Adrenal gland (tissue), 9 donors: ENCODE measurements at regions not wholly inside any gene's neighbourhood (a gene's known extent, or its start where the extent isn't known, plus 50 kb on each side); places are given as distances from the start of the nearest gene placed in this dataset.
A peak's percentile ranks its signal among the peaks of the same experiment; 100 is the strongest.

Experiments used
- DNase-seq, 7 donors: peaks; one replicate each; pipeline ENCODE4 v3.0.0-alpha.2; 2019 to 2020
- H3K27ac ChIP-seq, 5 donors: fragments of 200-600 bp; sonication (generic) in 4 of 5; 1 replicate in 3 of 5; 2 replicates in 2 of 5; pipeline versions ENCODE4 v1.5.1 to v1.8.0; 2016 to 2020; ENCODE audit warnings: mild to moderate bottlenecking in 1 of 5
- H3K27me3 ChIP-seq: fragments of 200-600 bp; 2 replicates; pipeline ENCODE4 v1.8.0; 2021
- H3K36me3 ChIP-seq, 2 donors: fragments of 200-600 bp; replicated peaks in 1 of 2; 1 replicate in 1 of 2; 2 replicates in 1 of 2; pipeline versions ENCODE4 v1.5.1 to v1.8.0; 2018 to 2022
- H3K4me1 ChIP-seq, 2 donors: fragments of 200-600 bp; replicated peaks in 1 of 2; 1 replicate in 1 of 2; 2 replicates in 1 of 2; pipeline versions ENCODE4 v1.5.1 to v1.8.0; 2018 to 2021
- H3K4me3 ChIP-seq, 4 donors: fragments of 200-600 bp; sonication (generic) in 3 of 4; one replicate each; pipeline ENCODE4 v1.5.1; 2016 to 2018
- H3K9me3 ChIP-seq, 3 donors: fragments of 200-600 bp; sonication (generic) in 1 of 3; replicated peaks in 1 of 3; 1 replicate in 2 of 3; 2 replicates in 1 of 3; pipeline versions ENCODE4 v1.5.1 to v1.8.0; 2016 to 2021
- POLR2A ChIP-seq, 2 donors: fragments of 450-650 bp; IDR thresholded peaks; one replicate each; pipeline ENCODE4 v1.6.1; 2017; ENCODE audit warnings: antibody characterized with exemption in 2 of 2, mild to moderate bottlenecking in 2 of 2, moderate library complexity in 1 of 2
- WGBS, 4 donors: extraction: QIAGEN DNeasy Blood & Tissue Kit in 2 of 4; methylation state at CpG; one replicate each; pipeline versions ENCODE4 v1.1.5 to v1.1.7; 2013 to 2017; 5-methylcytosine and 5-hydroxymethylcytosine counted together
- intact Hi-C, 2 donors: fragments of 100-400 bp; cut with DNase I; formaldehyde crosslinking; loops; one replicate each; pipeline versions ENCODE4 v1.14.1 to v1.15.0; 2022 to 2023
- TF ChIP-seq, protein P1 (sequence below), 6 experiments: fragments of 450-650 bp in 4 of 6; fragments of 200-600 bp in 2 of 6; sonication (generic) in 1 of 6; IDR thresholded peaks; 1 replicate in 5 of 6; 2 replicates in 1 of 6; pipeline versions ENCODE4 v1.5.1 to v1.8.0; 2016 to 2021; ENCODE audit warnings: antibody characterized with exemption in 6 of 6, mild to moderate bottlenecking in 2 of 6, moderate library complexity in 1 of 6
- donor health status: healthy with polysubstance abuse.
- donor health status: Bipolar disorder and iron deficiency.
- donor health status: DM: yes; HTN: yes; CAD: no.
- donor health status: DM: no; HTN: no; CAD: no.
- donor health status: DM: no; HTN: no; CAD: no.

DNA sequence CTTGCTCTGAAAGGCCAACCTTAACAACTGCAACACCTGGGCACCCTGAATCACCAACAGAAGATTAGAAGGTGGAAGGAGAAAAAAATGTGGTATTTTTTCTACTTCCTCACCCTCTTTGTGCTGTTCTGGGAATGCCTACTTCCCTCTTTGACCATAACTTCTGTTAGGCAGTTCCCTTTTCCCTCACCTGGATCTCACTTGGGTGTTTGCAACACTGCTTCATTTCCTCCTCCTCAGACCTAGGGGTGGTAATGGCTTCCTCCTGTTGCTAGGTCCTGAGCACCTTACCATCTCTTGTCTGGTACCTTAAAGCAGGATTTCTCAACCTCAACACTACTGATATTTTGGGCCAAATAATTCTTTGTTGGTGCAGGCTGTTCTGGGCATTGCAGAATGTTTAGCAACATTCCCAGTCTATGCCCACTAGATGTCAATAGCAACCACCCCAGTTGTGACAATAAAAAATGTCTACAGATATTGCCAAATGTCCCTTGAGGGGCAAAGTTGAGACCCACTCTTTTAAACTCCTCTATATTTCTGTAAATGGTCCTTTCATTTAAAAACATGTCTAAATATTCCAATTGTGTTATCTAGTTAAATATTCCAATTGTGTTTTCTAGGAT lies 300.0 kb upstream of the VLDLR start:
- intact Hi-C loops, result no loop called here
- no peaks in the 10 kb centered on the region for H3K9me3 ChIP-seq
- no peaks in the 10 kb centered on the region for H3K36me3 ChIP-seq
- no peaks in the 10 kb centered on the region for H3K4me1 ChIP-seq
- no peak overlapping the region for H3K27ac ChIP-seq
- DNase-seq, result no peak
- no peak for TF ChIP-seq POLR2A (IDR thresholded peaks at IDR 0.05)
- TF ChIP-seq, protein P1, sequence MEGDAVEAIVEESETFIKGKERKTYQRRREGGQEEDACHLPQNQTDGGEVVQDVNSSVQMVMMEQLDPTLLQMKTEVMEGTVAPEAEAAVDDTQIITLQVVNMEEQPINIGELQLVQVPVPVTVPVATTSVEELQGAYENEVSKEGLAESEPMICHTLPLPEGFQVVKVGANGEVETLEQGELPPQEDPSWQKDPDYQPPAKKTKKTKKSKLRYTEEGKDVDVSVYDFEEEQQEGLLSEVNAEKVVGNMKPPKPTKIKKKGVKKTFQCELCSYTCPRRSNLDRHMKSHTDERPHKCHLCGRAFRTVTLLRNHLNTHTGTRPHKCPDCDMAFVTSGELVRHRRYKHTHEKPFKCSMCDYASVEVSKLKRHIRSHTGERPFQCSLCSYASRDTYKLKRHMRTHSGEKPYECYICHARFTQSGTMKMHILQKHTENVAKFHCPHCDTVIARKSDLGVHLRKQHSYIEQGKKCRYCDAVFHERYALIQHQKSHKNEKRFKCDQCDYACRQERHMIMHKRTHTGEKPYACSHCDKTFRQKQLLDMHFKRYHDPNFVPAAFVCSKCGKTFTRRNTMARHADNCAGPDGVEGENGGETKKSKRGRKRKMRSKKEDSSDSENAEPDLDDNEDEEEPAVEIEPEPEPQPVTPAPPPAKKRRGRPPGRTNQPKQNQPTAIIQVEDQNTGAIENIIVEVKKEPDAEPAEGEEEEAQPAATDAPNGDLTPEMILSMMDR (IDR thresholded peaks at IDR 0.05), result peak in 3 of 6 experiments; percentile 20 to 28 (median 23)
- H3K4me3 ChIP-seq, result no peak overlapping the region
- H3K27me3 ChIP-seq, result no peaks in the 10 kb centered on the region

DNA sequence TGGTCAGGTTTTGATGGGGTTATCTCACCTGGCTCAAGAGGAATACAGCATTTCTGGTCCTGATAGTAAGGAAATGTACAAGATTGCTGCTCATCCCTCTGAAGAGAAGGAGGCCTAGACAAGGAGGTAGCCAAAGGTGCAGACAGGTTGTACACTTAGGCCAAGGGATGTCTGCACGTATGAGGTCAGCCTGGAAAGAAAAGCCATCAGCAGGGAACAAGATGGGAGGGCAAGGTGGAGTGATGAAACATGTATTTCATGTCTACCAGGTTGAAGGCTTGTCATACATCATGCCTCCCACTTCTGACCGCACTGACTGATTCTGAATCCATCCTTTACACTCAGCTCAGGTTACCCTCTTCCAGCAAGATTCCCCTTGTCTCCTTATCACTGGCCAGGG lies 296.8 kb upstream of the VLDLR start:
- 91 to 97% (median 91%) methylated on average over 2 of the region's 2 CpGs for WGBS, 4 donors
- TF ChIP-seq POLR2A (IDR thresholded peaks at IDR 0.05), result no peak
- Histone ChIP-seq H3K27ac (no peak overlapping the region), H3K36me3 (no peaks in the 10 kb centered on the region), H3K9me3 (no peaks in the 10 kb centered on the region), H3K27me3 (no peaks in the 10 kb centered on the region), H3K4me1 (no peaks in the 10 kb centered on the region), H3K4me3 (no peak overlapping the region)
- intact Hi-C loops, result no loop called here
- no peak for DNase-seq

DNA sequence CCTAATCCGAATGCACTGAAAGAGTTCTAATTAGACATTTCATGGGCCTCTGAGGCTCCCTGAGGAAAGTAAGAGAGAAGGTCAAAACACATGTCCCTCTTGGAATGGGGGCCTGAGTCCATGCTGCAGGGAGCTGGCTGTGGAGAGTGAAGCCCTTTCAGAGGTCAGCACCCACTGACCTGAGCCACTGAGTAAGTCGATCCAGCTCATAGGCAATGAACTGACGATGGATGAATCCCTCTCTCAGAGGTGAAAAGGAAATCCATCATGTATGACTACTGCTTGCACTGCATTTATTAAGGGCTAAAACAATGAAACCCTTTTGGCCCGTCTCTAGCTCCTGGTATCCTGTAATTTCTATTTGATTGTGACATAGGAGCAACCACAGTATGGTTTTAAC lies 288.9 kb upstream of the VLDLR start:
- H3K27ac ChIP-seq, result no peak overlapping the region
- no peak overlapping the region for H3K4me3 ChIP-seq
- H3K36me3 ChIP-seq, result no peaks in the 10 kb centered on the region
- no peaks in the 10 kb centered on the region for H3K27me3 ChIP-seq
- 63 to 83% (median 77%) methylated on average over 4 of the region's 4 CpGs for WGBS, 4 donors
- H3K4me1 ChIP-seq, result no peaks in the 10 kb centered on the region
- intact Hi-C loops, result no loop called here
- no peaks in the 10 kb centered on the region for H3K9me3 ChIP-seq
- TF ChIP-seq, protein P1 (IDR thresholded peaks at IDR 0.05), result no peak
- TF ChIP-seq POLR2A (IDR thresholded peaks at IDR 0.05), result no peak
- no peak for DNase-seq

DNA sequence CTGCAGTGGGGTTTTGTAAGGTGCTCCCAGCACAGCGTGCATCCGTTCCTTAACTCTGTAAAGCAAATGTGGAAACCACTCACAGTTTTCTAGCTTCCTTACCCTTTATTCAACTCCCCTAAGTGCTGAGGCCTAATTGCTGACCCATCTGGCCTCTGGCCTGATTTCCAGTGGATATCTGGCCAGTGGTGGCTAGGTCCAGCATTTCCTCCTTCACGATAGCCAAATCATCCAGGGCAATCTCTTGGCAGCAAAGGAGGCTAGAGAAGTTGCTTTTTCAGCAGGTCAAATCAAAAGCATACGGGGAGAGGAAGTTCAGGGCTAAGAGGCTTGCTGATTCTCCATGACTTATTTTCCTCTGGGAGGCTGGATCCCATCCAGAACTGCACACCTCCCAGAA lies 286.3 kb upstream of the VLDLR start:
- DNase-seq, result peak in 2 of 7 donors; percentile 6 to 18
- H3K4me1 ChIP-seq, result no peaks in the 10 kb centered on the region

More for the DNA sequence above, 286.3 kb upstream of the VLDLR start:
- TF ChIP-seq, protein P1 (IDR thresholded peaks at IDR 0.05), result no peak
- no peak for TF ChIP-seq POLR2A (IDR thresholded peaks at IDR 0.05)
- intact Hi-C loops, result no loop called here
- no peak overlapping the region for H3K4me3 ChIP-seq
- no peaks in the 10 kb centered on the region for H3K9me3 ChIP-seq
- H3K27ac ChIP-seq, result no peak overlapping the region
- no peaks in the 10 kb centered on the region for H3K27me3 ChIP-seq
- no peaks in the 10 kb centered on the region for H3K36me3 ChIP-seq
- WGBS, 4 donors, result 43 to 69% (median 57%) methylated on average over 4 of the region's 4 CpGs
